LoVo (cell line): ENCODE measurements at regions not wholly inside any gene's neighbourhood (a gene's known extent, or its start where the extent isn't known, plus 50 kb on each side); places are given as distances from the start of the nearest gene placed in this dataset.
"Not testable (repeated sequence)": the region's sequence is repeated elsewhere in the genome, so short reads cannot be mapped to it uniquely, and the experiment has no call there.

Source experiments
- DNase-seq: peaks from one replicate; pipeline ENCODE4 v3.0.0-alpha.2; 2016; ENCODE audit warnings: low spot score

DNA sequence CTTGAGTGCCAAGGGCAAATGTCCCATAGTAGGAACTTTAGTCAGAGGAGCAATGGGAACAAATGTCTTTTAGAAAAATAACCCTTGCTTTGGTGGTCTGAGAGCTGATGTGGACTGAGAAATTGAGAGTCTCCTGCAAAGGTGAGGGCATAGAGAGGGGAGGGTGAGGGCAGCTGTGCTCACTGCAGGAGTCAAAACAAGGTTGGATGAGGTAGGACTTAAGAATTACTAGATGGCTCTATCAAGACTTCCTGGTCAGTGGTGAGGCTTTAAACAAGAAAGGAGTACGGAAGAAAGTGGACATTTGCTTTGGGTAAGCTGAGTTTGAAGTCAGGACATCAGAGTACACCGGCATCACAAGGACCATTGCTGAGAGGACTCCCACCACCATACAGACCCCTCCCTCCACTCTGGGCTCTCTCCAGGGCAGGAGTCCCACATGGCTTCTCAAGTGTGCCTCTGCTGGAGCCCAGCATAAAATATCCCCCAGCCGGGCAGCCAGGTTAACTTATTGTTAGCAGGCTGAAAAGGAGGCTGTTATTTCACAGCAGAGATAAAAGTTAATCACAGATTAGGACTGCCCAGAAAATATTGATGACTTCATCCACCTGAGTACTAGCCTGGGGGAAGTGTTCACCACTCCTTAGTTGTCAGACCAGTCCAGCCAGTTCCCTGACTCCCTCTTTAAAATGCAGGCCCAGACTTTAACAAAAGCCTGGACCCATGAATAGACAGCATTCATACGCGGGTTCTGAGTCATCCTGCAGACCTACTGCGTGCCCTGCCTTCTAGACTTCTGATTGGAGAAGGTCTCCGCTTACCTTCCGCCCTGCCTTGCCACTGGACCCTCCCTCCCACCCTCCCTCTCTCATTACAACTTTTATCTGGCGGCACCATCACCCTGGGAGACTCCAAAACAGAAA is 167.2 kb downstream of the BCL2L11 start:
- DNase-seq: peak; percentile 41

DNA sequence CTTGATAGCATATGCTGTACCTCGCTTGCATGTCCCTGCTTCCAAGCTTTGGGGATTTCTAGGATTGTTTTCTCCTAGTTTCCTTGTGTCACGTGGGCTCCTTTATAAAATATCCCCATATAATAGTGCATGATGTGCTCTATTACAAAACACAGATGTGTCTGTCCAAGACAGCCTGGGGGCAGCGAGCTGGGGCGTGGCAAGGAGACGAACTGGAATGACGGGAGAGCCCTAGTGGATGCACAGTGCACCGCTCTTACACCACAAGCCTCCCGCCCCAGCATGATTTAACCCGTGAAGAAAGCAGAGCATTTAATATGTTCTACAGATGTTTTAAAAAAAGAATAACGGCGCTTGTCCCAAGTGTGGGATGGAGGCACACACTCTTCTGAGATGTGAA is 169.7 kb downstream of the BCL2L11 start:
- not testable (repeated sequence) for DNase-seq

DNA sequence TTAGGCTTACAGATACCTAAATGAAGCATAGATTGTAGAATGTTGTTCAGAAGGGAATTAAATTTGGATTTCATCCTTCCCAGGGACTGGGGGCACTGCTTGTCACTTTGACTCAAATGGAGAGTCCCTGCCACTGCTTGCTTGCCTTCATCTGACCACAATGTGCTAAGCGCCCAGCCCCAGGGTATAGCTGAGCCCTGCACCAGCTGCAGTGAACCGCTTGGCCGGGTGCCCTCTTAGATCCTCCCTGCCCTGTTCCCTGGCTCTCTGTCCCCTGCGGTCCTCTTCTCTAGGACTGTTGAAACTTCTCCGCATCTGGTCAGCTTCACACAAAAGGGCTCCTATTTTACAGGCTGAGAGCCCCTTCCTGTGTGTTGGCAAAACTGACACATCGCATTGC is 170.9 kb downstream of the BCL2L11 start:
- not testable (repeated sequence) for DNase-seq

DNA sequence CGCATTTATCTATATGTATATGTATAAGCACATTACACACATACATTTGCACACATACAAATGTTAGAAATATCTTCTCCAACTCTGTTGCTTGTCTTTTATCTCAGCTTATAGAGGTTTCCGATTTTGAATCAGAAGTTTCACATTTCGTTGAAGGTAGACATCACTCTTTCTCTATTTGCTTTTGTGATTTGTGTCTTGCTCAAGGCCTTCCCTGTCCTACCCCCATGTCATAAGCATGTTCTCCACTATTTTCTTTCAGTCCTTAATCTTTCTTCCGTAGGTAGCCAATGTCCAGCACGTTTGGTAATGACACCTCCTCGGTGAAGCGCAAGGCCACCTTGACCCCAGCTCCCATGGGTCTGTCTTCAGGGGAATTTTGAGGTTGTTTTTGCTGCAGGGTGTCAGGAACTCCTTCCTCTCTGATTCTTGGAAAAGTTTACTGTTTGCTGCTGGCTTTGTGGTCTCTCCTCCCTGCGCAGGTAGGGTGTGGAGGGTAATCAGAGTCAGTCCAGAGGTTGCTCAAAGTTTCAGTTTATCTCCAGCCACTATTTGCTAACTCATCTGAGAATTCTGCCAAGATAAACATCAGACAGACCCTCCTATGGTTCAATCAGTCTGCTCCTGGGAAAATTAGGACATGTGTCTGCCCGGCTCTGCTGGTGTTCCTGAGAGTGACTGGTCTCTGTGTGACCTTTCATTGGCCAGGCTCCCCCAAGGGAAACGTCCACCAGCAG is 171.7 kb downstream of the BCL2L11 start:
- not testable (repeated sequence) for DNase-seq

DNA sequence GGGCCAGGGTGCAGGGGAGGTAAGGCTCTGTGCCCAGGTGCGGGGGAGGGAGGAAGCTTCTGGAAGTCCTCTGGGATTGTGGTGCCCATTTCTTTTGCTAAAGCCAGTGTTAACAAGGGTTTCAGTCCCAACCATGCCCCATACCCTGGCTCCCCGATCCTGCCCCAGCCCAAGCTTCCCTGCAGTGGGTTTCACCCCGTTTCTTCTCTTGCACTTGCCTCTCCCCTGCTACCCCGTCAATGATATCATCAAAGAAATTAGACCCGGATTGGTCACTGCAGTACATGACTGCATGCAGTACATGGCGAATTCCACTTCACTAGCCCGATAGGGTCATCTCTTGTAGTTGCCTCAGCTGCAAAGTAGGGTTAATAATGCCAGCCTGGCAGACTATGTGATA is 174.0 kb downstream of the BCL2L11 start:
- not testable (repeated sequence) for DNase-seq

DNA sequence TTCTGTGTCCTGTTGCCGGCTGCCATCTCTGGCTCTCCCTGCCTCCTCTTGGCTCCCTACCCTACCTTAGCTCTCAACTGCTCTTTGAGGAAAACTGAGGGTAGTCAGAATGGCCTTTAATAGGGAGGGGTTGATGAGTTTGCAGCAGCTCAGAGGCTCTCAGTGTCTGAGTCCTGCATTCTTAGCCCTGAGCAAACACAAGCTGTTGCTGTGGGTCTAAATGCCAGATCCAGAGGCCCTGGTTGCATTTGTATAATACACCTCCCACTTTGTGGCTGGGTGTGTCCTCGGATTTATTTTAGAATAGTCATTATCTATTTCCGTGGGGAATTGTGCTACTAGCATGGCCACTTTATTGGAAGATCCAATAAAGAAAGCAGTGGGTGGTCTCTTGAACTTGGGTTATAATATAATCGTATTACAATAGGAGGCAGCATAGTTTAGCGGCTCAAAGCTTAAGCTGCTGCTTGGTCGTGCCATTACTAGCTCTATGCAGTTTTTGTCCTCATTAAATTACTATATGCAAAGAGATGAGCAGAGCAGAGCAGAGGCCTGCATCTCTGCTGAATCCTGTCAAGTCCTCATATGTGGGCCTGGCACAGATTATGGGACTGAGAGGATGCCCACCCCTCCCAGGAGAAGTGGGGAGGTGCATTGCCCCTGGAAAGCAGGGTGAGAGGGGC is 175.5 kb downstream of the BCL2L11 start:
- DNase-seq: not testable (repeated sequence)

DNA sequence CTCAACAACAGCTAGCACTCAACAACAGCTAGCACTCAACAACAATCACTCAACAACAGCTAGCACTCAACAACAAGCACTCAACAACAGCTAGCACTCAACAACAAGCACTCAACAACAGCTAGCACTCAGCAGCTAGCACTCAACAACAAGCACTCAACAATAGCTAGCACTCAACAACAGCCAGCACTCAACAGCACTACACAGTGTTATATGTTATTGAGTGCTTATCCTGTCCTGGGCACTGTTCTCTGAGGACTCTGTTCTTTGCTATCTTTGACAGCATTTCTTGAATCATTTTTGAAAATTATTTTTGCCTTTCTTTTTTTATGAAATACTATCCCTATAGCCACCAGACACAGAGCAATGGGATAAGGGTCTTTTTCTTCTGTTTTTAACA is 176.4 kb downstream of the BCL2L11 start:
- DNase-seq: not testable (repeated sequence)

DNA sequence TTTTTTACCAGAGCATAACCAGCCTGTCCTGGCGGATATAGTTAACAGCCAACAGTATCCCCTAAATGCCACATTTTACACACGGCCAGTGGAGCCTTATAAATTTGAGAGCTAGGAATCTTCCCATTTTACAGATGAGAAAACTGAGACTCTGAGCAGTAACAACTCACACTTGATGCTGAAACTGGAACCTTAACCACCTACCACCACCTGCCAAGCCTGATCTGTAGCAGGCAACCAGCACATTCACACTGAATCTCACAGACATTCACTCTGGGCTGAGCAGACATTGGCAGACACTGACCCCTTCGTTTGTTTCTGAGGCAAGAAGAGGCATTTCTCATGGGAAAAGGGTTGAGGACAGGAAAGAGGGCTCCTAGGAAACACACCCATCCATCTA is 178.2 kb downstream of the BCL2L11 start:
- not testable (repeated sequence) for DNase-seq

DNA sequence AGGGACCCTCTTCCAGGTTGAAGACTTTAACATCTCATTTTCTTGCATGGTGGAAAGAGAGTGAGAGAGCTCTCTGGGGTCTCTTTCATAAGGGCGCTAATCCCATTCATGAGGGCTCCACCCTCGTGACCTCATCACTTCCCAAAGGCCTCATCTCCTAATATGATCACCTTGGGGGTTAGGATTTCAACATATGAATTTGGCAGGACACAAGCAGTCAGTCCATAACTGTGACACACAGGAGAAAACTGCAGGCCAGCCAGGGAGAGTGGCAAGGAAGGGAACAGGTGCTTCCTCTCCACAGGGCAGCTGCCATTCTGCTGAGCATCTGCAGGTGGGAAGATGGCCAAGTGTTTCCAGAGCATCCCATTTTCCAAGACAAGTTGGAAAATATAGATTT is 178.9 kb downstream of the BCL2L11 start:
- not testable (repeated sequence) for DNase-seq

DNA sequence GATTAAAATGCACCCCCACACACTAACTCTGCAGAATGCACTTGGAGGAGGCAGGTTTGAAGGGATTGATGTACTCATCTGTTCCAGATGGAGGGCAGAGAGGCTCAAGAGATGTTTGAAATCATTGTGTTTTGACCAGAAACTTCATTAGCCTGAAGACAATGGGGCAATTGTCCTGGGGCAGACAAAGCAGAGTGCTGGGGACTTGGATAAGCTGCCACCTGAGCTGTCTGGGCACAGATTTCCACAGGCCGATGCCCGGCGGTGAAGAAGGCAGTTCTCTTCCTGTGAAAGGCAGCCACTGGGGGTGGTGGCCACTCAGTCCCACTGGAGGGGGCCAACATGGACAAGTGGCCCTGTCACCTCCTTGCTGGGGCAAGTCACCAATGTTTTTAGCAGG is 181.0 kb downstream of the BCL2L11 start:
- not testable (repeated sequence) for DNase-seq

DNA sequence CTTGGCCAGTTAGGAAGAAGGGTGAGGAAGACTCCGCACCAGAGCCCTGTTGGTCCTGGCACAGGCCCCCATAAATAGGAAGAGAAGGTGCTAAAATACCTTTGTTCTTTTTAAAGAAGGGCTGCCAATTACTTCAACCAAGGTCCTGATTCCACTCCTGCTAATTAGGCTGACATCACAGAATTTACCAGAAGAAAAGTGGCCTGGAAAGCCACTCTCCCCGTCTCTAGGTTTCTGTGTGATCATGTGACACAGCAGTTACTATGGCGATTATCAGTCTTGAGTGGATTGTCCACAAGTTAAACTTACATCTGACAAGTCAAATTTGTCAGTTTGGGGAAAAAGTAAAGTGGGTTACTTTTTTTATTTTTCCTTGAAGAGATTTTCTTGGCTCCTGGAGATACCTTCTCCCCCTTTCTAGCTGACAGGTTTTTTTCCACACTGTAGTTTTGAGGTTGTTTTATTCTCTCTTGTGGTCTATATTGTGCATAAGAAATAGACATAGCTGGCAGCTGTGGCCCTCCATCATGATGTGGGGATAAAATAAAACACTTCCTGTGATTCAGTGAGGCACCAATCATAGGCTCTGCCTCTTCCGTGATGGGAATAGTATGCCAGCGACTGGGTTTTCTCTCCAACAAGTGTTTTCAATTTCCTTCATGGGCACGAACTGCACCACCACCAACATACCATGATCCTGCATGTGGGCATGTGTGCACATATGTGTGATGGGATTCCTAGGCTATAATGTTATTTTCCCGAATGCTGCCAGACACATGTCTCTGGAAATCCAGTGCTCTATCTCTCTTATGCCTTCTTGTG is 181.9 kb downstream of the BCL2L11 start:
- not testable (repeated sequence) for DNase-seq

DNA sequence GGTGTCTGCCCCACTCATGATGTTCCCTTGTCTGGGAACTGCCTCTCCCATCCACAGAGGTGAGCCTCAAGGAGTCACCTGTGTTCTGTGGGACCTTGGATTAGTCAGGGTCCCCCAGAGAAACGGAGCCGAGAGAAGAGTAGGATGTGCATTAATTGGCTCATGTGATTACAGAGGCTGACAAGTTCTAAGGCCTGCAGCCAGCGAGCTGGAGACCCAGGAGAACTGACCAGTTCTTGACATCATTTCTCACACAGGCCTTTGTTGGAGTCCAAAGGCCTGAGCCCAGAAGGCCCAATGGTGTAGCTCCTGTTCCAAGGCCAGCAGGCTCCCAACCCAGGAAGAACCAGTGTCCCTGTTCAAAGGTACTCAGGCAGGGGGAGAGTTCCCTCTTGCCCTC is 186.6 kb downstream of the BCL2L11 start:
- not testable (repeated sequence) for DNase-seq

DNA sequence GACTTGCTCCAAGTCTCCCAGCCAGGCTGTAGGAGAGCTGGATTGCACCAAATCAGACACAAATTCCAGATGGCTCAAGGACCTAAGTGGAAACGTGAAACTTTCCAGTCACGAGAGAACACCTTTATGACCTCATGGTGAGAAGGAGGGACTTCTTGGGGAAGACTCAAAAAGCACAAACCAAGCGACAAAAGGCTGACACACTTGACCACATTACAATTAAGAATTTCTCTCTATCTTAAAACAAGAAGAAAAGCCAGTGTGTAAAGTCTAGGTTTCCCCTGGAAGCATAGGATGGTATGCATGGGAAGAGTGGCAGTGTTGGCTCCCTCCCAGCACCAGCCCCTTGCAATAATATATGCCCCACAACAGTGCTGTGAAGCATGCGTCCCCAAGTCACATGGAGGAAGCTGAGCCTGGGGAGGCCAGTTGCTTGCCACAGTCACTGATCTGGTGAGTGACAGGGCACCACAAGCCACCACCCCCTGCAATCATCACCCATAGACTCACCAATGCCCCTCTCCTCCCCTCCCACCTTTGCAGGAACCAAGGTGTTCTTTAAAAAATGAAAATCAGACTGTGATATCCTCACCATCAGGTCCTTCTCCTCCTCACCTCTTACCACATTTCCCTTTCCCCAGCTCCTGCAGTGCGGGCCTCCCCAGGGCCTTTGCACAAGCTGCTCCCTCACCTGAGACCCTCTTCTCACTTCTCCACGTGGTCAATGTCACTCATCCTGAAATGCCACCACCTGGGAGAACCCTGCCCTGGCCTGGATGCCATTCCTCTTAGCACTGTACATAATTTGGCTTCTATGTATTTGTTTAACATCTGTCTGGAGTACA is 188.7 kb downstream of the BCL2L11 start:
- DNase-seq: not testable (repeated sequence)

DNA sequence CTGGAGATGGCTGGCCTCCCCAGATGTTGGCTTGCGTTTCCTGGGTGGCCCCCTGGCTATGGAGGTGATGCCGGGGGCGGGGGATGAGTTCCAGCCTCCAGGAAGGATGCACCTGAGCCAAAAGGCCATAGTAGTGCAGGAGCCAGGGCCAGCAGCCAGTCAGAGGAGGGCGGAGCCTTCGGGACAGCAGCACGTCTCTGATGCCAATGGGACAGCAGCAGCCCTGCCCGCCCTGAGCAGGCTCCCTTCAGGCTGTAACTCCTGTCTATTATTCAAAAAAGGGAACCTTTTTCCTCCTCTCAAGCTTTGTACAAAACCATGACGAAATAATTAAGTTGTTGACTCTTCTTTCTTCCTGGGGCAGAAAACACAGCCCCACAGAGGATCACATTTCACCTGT is 189.7 kb downstream of the BCL2L11 start:
- DNase-seq: not testable (repeated sequence)

DNA sequence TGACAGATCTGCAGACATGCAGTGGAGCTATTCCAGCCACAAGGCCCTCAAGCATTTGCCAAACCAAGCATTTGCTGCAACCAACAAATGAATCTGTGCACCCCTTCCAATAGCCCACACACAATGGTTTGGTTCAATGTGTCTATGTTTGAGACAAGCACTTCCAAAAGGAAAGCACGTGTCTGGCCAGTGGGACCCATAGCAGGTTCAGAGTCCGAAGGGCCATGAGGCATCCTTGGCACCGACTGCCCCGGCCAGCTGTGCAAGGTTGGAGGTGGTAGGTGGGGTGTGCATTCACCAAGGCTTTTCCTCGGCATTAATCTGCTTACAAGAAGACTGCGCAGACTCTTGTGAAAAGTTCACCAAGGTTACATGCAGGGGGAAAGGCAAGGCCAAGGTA is 190.9 kb downstream of the BCL2L11 start:
- not testable (repeated sequence) for DNase-seq

DNA sequence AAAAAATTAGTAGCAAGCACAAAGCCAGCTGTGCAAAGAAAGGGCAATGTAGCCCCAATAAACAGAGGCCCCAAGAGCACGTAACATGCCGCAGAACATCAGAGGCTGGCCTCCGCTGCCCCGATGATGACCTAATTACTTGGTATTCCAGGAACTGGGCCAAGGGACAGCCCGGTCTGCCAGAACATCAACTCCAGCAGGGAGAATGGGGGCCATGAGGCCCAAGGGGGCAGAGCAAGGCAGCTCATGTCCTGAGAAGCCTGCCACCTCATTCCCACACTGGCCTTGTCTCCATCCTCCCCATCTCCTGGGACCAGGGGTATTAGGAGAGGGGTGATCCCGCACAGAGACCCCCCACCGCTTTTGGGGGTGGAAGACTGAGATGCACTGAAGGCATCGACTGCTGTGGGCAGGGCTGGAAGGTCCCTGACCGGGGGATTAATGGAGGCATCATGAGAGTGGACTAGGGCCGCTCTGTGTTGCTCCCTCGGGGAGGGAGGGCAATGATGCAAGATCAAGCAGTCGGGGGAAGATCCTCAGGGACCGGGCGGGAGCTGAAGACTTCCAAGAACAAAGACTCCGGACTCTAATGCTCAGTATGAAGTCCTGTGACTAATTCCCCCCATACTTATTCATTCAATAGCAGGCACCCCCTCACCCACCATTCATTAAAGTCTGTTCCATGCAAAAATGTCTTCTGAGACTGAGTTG is 192.3 kb downstream of the BCL2L11 start:
- not testable (repeated sequence) for DNase-seq

DNA sequence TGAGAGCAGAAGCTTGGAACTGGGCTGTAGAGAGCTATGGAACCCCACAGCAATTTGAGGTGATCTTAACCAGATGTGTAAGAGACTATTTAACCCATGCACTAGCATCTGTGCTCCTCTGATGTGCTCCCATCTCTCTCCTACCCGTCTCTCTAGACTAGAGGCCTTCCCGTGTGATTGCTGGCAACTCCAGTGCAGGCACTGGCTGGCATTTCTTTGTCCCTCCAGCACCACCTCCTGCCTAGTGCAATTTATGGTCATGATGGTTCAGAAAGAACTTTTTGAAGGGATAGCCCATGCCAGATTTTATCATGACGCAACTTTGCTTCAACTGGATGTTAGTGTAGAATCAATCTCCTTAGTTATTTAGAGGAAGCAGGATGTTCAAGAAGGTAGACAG is 193.0 kb downstream of the BCL2L11 start:
- not testable (repeated sequence) for DNase-seq

DNA sequence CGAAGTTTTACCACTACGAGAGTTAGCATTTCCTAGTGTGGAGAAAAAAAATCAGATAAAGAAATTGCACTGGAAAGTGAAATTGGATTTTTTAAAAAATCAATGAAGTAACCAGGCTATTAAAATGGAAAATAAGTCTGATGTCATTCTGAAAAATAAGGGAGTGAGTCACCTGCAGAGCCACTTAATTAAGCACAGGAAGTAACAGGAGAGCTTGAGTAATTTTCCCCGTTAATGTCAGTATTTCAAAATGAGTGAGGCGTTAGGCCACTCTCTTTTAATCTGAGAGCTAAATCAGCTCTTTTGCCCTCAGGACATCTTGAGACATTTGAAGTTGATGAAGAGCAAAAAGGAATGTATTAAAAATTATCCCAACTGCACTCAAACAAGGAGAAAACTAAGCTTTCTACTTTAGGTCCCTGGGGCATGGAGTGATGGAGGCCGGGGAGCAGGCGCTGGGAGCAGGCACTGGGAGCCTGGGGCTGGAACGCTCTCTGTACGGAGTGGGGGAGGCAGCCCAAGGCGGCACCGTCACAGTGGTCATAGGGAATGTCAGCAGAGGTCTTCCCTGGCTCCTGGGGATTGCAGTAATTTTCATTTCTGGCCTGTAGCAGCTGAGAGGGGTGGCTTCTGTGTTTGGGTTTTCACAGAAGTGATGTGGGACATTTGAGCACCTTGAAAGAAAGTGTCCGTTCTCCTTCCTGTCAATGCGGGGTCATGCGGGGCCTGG is 194.6 kb downstream of the BCL2L11 start:
- not testable (repeated sequence) for DNase-seq

DNA sequence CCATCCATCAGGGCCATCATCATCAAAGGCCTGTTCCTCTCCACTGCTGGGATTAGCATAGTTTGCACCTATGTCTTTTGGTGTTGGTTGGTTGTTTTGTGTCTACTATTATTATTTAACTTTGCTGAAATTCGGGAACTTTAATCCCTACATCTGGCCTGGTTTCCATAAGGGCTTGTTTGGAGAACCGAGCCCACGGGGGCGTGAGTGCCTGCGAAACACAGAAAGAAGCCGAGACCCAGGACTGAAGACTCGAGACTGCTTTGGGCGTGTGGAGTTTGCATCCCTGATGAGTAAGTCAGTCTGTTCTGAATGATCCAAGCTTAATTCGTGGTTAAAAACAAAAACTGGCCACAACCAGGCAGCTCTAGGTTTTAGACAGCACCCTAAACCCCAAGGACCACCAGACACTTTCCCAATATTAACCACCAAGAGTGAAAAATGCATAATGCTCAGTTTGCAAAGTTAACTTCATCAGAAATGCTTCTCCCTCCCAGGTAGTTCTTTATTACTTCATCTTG is 195.6 kb downstream of the BCL2L11 start:
- DNase-seq: not testable (repeated sequence)
